Activated B cell treated with CpG ODN at 0.5 μM for 24 hours (primary cell): ENCODE measurements at regions not wholly inside any gene's neighbourhood (a gene's known extent, or its start where the extent isn't known, plus 50 kb on each side); places are given as distances from the start of the nearest gene placed in this dataset.

Source experiments
- ATAC-seq: fragments of 200-7000 bp; cut with Tn5 transposase; one replicate; pipeline ENCODE4 v1.10.0; 2021; ENCODE audit warnings: low read depth, mild to moderate bottlenecking, moderate library complexity
- CTCF ChIA-PET: fragments of 350-600 bp; sonication (Branson Sonifier 250); formaldehyde crosslinking; loops from one replicate; lab custom pipeline; 2021; ENCODE audit warnings: antibody characterized with exemption; lab: Charles Lee
- POLR2A ChIA-PET: fragments of 350-600 bp; sonication (Branson Sonifier 250); formaldehyde crosslinking; loops from one replicate; lab custom pipeline; 2021; ENCODE audit warnings: antibody characterized with exemption; lab: Charles Lee
- DNase-seq: peaks from one replicate; pipeline ENCODE4 v3.0.0; 2022
- H3K27ac Mint-ChIP-seq: one replicate; pipeline ENCODE4 v1.8.0; 2020; ENCODE audit warnings: mixed read lengths
- H3K27me3 Mint-ChIP-seq: one replicate; pipeline ENCODE4 v1.8.0; 2021; ENCODE audit warnings: mixed read lengths
- H3K36me3 Mint-ChIP-seq: one replicate; pipeline ENCODE4 v1.8.0; 2021; ENCODE audit warnings: low read depth, mixed read lengths
- H3K4me1 Mint-ChIP-seq: one replicate; pipeline ENCODE4 v1.8.0; 2021; ENCODE audit warnings: mixed read lengths
- H3K4me3 Mint-ChIP-seq: one replicate; pipeline ENCODE4 v1.8.0; 2020; ENCODE audit warnings: mild to moderate bottlenecking, mixed read lengths
- H3K9me3 Mint-ChIP-seq: one replicate; pipeline ENCODE4 v1.8.0; 2020; ENCODE audit warnings: mixed read lengths
- CTCF ChIP-seq: fragments of 200-600 bp; IDR thresholded peaks from one replicate; pipeline ENCODE4 v1.8.0; 2022; ENCODE audit warnings: antibody characterized with exemption, mild to moderate bottlenecking
- intact Hi-C: fragments of 100-400 bp; cut with micrococcal nuclease; formaldehyde crosslinking; loops from one replicate; pipeline ENCODE4 v1.15.1; 2024

- H3K4me3 Mint-ChIP-seq, result no peak overlapping the region
- peaks cover 12% of the 10 kb centered on the region for H3K27me3 Mint-ChIP-seq
- no peak for TF ChIP-seq CTCF
- ATAC-seq (no peak), DNase-seq (no peak)
- POLR2A ChIA-PET, result no interaction called here
- H3K36me3 Mint-ChIP-seq, result no peaks in the 10 kb centered on the region
- no peak overlapping the region for H3K27ac Mint-ChIP-seq
- H3K4me1 Mint-ChIP-seq, result peaks cover 6% of the 10 kb centered on the region
- no peaks in the 10 kb centered on the region for H3K9me3 Mint-ChIP-seq
- intact Hi-C loops, result no loop called here
- CTCF ChIA-PET, result no interaction called here
These were observed 276.4 kb downstream of the TCF7L2 start for GRCh38 chr10:113226399-113226798.

GRCh38 chr10:113226831-113227445 is 276.9 kb downstream of the TCF7L2 start:
- intact Hi-C loops, result no loop called here
- TF ChIP-seq CTCF, result no peak
- peaks cover 6% of the 10 kb centered on the region for H3K4me1 Mint-ChIP-seq
- H3K4me3 Mint-ChIP-seq, result no peak overlapping the region
- DNase-seq (no peak), ATAC-seq (no peak)
- H3K27ac Mint-ChIP-seq, result no peak overlapping the region
- H3K27me3 Mint-ChIP-seq, result peaks cover 14% of the 10 kb centered on the region
- no peaks in the 10 kb centered on the region for H3K9me3 Mint-ChIP-seq
- H3K36me3 Mint-ChIP-seq, result no peaks in the 10 kb centered on the region
- ChIA-PET CTCF (no interaction called here), POLR2A (no interaction called here)

GRCh38 chr10:113228530-113228929 is 278.5 kb downstream of the TCF7L2 start:
- DNase-seq, result no peak
- no peak overlapping the region for H3K4me3 Mint-ChIP-seq
- no peak for TF ChIP-seq CTCF
- H3K27me3 Mint-ChIP-seq, result peaks cover 9% of the 10 kb centered on the region
- no peaks in the 10 kb centered on the region for H3K9me3 Mint-ChIP-seq
- H3K36me3 Mint-ChIP-seq, result no peaks in the 10 kb centered on the region
- ChIA-PET CTCF (no interaction called here), POLR2A (no interaction called here)
- intact Hi-C loops, result no loop called here
- H3K4me1 Mint-ChIP-seq, result peaks cover 6% of the 10 kb centered on the region
- ATAC-seq, result no peak
- H3K27ac Mint-ChIP-seq, result no peak overlapping the region

GRCh38 chr10:113230011-113230610 is 280.1 kb downstream of the TCF7L2 start:
- H3K4me1 Mint-ChIP-seq, result peaks cover 6% of the 10 kb centered on the region
- intact Hi-C loops, result no loop called here
- no peak for ATAC-seq
- H3K27ac Mint-ChIP-seq, result no peak overlapping the region
- no peak for TF ChIP-seq CTCF
- ChIA-PET CTCF (no interaction called here), POLR2A (no interaction called here)
- no peak for DNase-seq
- no peak overlapping the region for H3K4me3 Mint-ChIP-seq
- H3K9me3 Mint-ChIP-seq, result no peaks in the 10 kb centered on the region
- H3K27me3 Mint-ChIP-seq, result peaks cover 9% of the 10 kb centered on the region
- H3K36me3 Mint-ChIP-seq, result no peaks in the 10 kb centered on the region

- ChIA-PET POLR2A (no interaction called here), CTCF (interaction anchor here (0.8 kb wide), 1 partner anchor 152 kb away, joined by 3 read pairs; no protein-coding TSS in a partner anchor)
- TF ChIP-seq CTCF, result no peak
- H3K27ac Mint-ChIP-seq, result no peak overlapping the region
- DNase-seq (no peak), ATAC-seq (no peak)
- H3K36me3 Mint-ChIP-seq, result no peaks in the 10 kb centered on the region
- no peak overlapping the region for H3K4me3 Mint-ChIP-seq
- no peaks in the 10 kb centered on the region for H3K9me3 Mint-ChIP-seq
- H3K4me1 Mint-ChIP-seq, result no peaks in the 10 kb centered on the region
- H3K27me3 Mint-ChIP-seq, result peaks cover 13% of the 10 kb centered on the region
- intact Hi-C loops, result no loop called here
These were observed 283.0 kb downstream of the TCF7L2 start for GRCh38 chr10:113232928-113233511.
